Kidney epithelial cell (primary cell): ENCODE measurements at regions not wholly inside any gene's neighbourhood (a gene's known extent, or its start where the extent isn't known, plus 50 kb on each side); places are given as distances from the start of the nearest gene placed in this dataset.

ENCODE experiments used
- DNase-seq: peaks from one replicate; pipeline ENCODE4 v3.0.0-alpha.2; 2010; ENCODE audit warnings: low read depth
- H3K27me3 ChIP-seq: 2 replicates; pipeline ENCODE4 v1.6.0; 2011; ENCODE audit warnings: low read length; ENCODE audit not compliant: control insufficient read depth, insufficient read depth
- H3K36me3 ChIP-seq: 2 replicates; pipeline ENCODE4 v1.5.1; 2011; ENCODE audit warnings: low read length; ENCODE audit not compliant: control insufficient read depth, insufficient read depth
- H3K4me3 ChIP-seq: 2 replicates; pipeline ENCODE4 v1.5.1; 2011; ENCODE audit warnings: low read depth, mild to moderate bottlenecking, control low read depth, low read length
- TF ChIP-seq, protein P1 (sequence below): IDR thresholded peaks from 2 replicates; pipeline ENCODE4 v1.5.1; 2011; ENCODE audit warnings: mild to moderate bottlenecking, moderate library complexity, low read length, control low read depth, inconsistent platforms; ENCODE audit not compliant: insufficient read depth, poor library complexity, severe bottlenecking

DNA sequence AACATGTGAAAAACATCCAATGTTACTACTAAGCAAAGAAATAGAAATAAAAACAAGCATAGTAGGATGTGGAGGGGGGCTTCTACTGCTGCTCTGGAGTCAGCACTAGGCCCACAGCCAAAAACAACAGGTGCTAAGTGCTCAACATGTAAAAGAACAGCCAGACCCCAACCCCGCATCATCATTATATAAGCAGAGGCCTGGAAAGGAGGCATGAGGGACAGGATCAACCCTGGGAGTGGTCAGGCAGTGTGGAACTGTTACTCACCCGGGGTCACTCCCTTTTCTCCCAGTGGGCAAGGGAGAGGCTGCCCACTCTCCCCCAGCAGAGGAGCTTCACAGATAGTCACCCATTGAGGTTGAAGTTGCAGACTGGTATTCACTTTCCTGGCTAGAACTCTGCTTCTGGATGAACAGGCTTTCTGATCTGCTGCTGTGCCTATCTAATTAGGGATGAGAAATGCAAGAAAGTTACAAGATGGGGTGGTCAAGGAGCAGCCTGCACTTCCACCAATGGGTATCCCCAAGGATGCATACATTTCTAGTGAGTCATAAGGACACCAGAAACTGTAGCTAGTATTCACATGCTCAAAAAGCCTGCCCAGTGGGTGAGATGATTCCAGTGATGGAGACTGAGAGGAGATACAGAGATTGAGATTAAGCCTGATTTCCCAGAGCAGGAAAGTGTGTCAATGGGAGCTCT is 480.1 kb upstream of the TCF4 start:
- Histone ChIP-seq H3K36me3 (no peaks in the 10 kb centered on the region), H3K4me3 (no peak overlapping the region), H3K27me3 (no peaks in the 10 kb centered on the region)
- DNase-seq, result peak; percentile 14
- TF ChIP-seq, protein P1, sequence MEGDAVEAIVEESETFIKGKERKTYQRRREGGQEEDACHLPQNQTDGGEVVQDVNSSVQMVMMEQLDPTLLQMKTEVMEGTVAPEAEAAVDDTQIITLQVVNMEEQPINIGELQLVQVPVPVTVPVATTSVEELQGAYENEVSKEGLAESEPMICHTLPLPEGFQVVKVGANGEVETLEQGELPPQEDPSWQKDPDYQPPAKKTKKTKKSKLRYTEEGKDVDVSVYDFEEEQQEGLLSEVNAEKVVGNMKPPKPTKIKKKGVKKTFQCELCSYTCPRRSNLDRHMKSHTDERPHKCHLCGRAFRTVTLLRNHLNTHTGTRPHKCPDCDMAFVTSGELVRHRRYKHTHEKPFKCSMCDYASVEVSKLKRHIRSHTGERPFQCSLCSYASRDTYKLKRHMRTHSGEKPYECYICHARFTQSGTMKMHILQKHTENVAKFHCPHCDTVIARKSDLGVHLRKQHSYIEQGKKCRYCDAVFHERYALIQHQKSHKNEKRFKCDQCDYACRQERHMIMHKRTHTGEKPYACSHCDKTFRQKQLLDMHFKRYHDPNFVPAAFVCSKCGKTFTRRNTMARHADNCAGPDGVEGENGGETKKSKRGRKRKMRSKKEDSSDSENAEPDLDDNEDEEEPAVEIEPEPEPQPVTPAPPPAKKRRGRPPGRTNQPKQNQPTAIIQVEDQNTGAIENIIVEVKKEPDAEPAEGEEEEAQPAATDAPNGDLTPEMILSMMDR, result no peak

DNA sequence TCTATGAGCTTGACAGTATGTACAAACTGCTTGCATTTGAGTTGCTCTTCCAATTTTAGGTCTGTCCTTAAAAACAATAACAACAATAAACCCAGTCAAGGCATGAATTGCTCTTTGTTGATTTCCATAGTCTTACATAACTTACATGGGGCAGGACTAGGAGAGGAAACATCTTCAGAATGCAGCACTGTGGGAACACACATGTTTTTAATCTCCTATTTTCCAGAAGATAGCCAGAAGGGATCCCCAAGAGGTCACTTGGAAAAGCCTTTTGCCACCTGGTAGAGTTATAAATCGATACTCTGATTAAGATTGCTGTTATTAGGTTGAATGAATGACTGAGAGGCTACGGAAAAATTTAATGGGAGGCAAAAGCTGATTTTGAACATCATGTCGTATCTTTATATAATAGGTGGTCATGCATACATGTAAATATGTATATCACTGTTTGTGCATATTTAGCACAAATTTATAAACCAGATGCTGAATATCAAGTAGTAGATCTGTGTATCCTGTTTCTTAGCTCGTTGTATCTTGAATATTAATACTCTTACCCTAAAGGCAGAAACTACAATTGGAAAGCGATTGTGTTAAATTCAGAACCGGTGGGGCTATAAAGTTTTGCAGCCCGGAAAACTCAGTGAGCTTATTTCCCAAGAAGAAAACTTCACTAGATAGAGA is 479.4 kb upstream of the TCF4 start:
- DNase-seq, result no peak
- H3K4me3 ChIP-seq, result no peak overlapping the region
- TF ChIP-seq, protein P1, result no peak
- no peaks in the 10 kb centered on the region for H3K27me3 ChIP-seq
- H3K36me3 ChIP-seq, result no peaks in the 10 kb centered on the region

DNA sequence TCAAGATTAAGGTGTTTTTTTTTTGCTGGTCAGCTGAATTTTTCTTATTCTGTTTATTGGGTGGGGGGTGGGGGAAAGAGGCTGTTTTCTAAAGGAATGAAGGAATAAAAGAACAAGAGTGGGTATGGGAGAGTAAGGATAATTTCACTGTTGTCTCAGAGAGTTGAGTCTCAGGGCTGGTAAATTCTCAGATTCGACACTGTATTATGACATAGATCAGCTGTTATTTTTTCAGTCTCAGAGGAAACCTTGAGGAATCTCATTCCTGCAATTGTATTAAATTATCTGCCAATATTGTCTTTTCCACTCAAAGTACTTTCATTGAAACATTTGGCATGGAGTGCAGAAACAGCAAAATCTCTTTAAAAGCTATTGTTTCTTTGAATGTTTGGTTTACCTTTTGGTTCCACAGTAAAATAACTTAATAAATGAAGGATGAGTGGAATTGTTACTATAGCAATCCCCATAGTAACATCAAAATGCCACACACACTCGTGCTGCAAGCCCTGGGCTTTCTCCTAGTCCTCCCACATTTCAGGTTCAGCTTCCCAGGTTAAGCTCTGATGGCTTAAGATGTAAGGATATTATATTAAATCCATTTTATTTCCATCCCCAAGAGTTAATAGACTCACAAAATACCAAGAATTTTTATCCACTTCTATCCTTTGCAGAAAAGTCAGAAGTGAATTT is 478.7 kb upstream of the TCF4 start:
- no peak for DNase-seq
- H3K4me3 ChIP-seq, result no peak overlapping the region
- H3K27me3 ChIP-seq, result no peaks in the 10 kb centered on the region
- TF ChIP-seq, protein P1, result no peak
- H3K36me3 ChIP-seq, result no peaks in the 10 kb centered on the region

DNA sequence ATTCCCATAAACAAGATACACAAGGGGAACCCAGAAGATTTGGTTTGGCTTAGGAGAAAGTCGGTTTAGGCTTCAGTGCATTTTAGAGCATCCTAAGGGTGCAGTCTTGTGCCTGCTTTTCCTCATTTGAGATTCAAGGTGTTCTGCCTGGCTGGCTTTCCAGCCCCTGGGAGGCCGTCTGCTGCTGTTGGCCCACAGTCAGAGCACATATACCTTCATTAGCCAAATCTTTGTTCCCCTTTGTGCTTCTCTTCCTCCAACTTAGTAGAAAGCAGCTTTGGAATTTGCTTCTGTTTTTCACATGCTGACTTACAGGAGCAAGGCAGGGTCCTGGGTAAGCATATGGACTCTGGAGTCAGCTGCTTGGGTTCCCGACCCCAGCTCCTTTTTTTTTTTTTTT is 477.1 kb upstream of the TCF4 start:
- TF ChIP-seq, protein P1, result no peak

DNA sequence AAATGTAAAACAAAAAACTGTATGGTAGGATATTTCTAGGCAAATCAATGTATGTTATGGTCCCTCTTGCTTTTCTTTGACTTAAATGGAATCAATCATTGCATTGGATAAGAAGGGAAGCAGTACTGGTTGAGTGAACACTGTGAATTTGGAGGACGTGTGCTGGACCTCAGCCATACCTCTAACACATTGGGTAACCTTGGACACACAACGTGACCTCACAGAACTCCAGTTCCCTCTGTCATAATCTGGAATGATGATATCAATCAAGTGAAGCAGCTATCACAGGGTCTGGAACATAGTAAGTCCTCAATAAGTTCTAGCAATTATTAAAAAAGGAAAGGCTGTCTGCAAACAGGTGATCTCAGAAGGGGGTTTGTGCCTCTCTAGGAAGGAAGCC is 474.9 kb upstream of the TCF4 start:
- Histone ChIP-seq H3K36me3 (no peaks in the 10 kb centered on the region), H3K27me3 (no peaks in the 10 kb centered on the region), H3K4me3 (no peak overlapping the region)
- peak; percentile 4 for DNase-seq
- TF ChIP-seq, protein P1, result no peak

More for the DNA sequence above, 477.1 kb upstream of the TCF4 start:
- Histone ChIP-seq H3K27me3 (no peaks in the 10 kb centered on the region), H3K36me3 (no peaks in the 10 kb centered on the region), H3K4me3 (no peak overlapping the region)
- no peak for DNase-seq
